ENCODE measurements at regions not wholly inside any gene's neighbourhood (a gene's known extent, or its start where the extent isn't known, plus 50 kb on each side); places are given as distances from the start of the nearest gene placed in this dataset.

- no peak for DNase-seq (ENCODE audit: low read depth)
- TF ChIP-seq CTCF (IDR thresholded peaks at IDR 0.05; ENCODE audit: insufficient read depth, low read length), result no peak
- H3K4me3 ChIP-seq (ENCODE audit: low read depth, low read length), result no peak overlapping the region
These were observed 427.0 kb downstream of the HLX start for GRCh38 chr1:221306239-221306638.

GRCh38 chr1:221308534-221309511 is 429.6 kb downstream of the HLX start:
- H3K4me3 ChIP-seq (ENCODE audit: low read depth, low read length), result no peak overlapping the region
- no peak for DNase-seq (ENCODE audit: low read depth)
- no peak for TF ChIP-seq CTCF (IDR thresholded peaks at IDR 0.05; ENCODE audit: insufficient read depth, low read length)

- DNase-seq (ENCODE audit: low read depth), result no peak
- TF ChIP-seq CTCF (IDR thresholded peaks at IDR 0.05; ENCODE audit: insufficient read depth, low read length), result no peak
- no peak overlapping the region for H3K4me3 ChIP-seq (ENCODE audit: low read depth, low read length)
These were observed 430.5 kb downstream of the HLX start for GRCh38 chr1:221309723-221310122.

GRCh38 chr1:221310180-221310579 is 430.9 kb downstream of the HLX start:
- DNase-seq (ENCODE audit: low read depth), result no peak
- no peak for TF ChIP-seq CTCF (IDR thresholded peaks at IDR 0.05; ENCODE audit: insufficient read depth, low read length)
- H3K4me3 ChIP-seq (ENCODE audit: low read depth, low read length), result no peak overlapping the region

GRCh38 chr1:221315330-221315729 is 426.6 kb downstream of the DUSP10 start:
- no peak for TF ChIP-seq CTCF (IDR thresholded peaks at IDR 0.05; ENCODE audit: insufficient read depth, low read length)
- no peak overlapping the region for H3K4me3 ChIP-seq (ENCODE audit: low read depth, low read length)
- DNase-seq (ENCODE audit: low read depth), result peak; percentile 89

GRCh38 chr1:221316491-221317056 is 425.3 kb downstream of the DUSP10 start:
- TF ChIP-seq CTCF (IDR thresholded peaks at IDR 0.05; ENCODE audit: insufficient read depth, low read length), result no peak
- DNase-seq (ENCODE audit: low read depth), result peak; percentile 76
- H3K4me3 ChIP-seq (ENCODE audit: low read depth, low read length), result no peak overlapping the region

All from fibroblast of the aortic adventitia (primary cell).